Adrenal gland (tissue), 5 donors: ENCODE measurements at regions not wholly inside any gene's neighbourhood (a gene's known extent, or its start where the extent isn't known, plus 50 kb on each side); places are given as distances from the start of the nearest gene placed in this dataset.

Experiments used
- POLR2A ChIP-seq, 2 donors: fragments of 450-650 bp; IDR thresholded peaks; one replicate each; pipeline ENCODE4 v1.6.1; 2017; ENCODE audit warnings: antibody characterized with exemption in 2 of 2, mild to moderate bottlenecking in 2 of 2, moderate library complexity in 1 of 2
- TF ChIP-seq, protein P1 (sequence below), 6 experiments: fragments of 450-650 bp in 4 of 6; fragments of 200-600 bp in 2 of 6; sonication (generic) in 1 of 6; IDR thresholded peaks; 1 replicate in 5 of 6; 2 replicates in 1 of 6; pipeline versions ENCODE4 v1.5.1 to v1.8.0; 2016 to 2021; ENCODE audit warnings: antibody characterized with exemption in 6 of 6, mild to moderate bottlenecking in 2 of 6, moderate library complexity in 1 of 6
- donor health status: DM: no; HTN: no; CAD: no.

DNA sequence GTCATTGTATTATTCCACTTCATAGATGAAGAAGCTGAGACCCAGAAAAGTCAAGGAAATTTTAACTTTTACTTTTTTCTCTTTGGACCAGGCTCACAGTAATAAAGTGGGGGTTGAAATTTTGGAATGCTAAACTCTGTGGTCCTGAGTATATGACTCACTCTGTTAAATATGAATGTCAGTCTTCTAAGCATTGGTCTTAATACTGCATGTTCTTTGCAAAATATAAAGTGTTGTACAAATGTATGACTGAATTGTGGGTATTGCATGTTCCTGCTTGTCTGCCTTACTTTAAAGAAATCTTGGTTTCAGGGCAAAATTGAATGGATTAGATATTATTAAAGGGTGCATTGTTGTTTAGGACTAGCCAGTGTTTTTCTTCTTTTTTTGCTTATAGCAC lies 950.8 kb upstream of the GOT2 start:
- TF ChIP-seq POLR2A (IDR thresholded peaks at IDR 0.05), result no peak
- TF ChIP-seq, protein P1, sequence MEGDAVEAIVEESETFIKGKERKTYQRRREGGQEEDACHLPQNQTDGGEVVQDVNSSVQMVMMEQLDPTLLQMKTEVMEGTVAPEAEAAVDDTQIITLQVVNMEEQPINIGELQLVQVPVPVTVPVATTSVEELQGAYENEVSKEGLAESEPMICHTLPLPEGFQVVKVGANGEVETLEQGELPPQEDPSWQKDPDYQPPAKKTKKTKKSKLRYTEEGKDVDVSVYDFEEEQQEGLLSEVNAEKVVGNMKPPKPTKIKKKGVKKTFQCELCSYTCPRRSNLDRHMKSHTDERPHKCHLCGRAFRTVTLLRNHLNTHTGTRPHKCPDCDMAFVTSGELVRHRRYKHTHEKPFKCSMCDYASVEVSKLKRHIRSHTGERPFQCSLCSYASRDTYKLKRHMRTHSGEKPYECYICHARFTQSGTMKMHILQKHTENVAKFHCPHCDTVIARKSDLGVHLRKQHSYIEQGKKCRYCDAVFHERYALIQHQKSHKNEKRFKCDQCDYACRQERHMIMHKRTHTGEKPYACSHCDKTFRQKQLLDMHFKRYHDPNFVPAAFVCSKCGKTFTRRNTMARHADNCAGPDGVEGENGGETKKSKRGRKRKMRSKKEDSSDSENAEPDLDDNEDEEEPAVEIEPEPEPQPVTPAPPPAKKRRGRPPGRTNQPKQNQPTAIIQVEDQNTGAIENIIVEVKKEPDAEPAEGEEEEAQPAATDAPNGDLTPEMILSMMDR (IDR thresholded peaks at IDR 0.05), result no peak
